Heart left ventricle (tissue), 13 donors: ENCODE measurements at regions not wholly inside any gene's neighbourhood (a gene's known extent, or its start where the extent isn't known, plus 50 kb on each side); places are given as distances from the start of the nearest gene placed in this dataset.

Experiments used
- POLR2A ChIP-seq, 2 donors: fragments of 450-650 bp; IDR thresholded peaks; one replicate each; pipeline ENCODE4 v1.6.1; 2017; ENCODE audit warnings: antibody characterized with exemption in 2 of 2, mild to moderate bottlenecking in 2 of 2, moderate library complexity in 2 of 2
- TF ChIP-seq, protein P1 (sequence below), 12 donors: fragments of 200-600 bp; sonication (generic) in 4 of 12; IDR thresholded peaks; one replicate each; pipeline versions ENCODE4 v1.5.0 to v1.8.0; 2018 to 2022; ENCODE audit warnings: antibody characterized with exemption in 12 of 12, mild to moderate bottlenecking in 5 of 12
- donor health status: ischemic (EF 13 %, LVEDD 7.1; RV severe dilation, severe dysfunction).
- donor health status: DM: no; HTN: yes; CAD: no.
- donor health status: DM: no; HTN: no; CAD: no.
- donor health status: ischemic (EF 25% LVEDD 6.9; RV normal size, moderate dysfunction).
- donor health status: ischemic (EF 25% LVEDD 5.7; RV mildly dilated, moderate dysfunction).
- donor health status: ischemic (EF 35%, LVEDD 5.7; RV mildly dilated, moderate dysfunction).
- donor health status: nonischemic (EF 11% LVEDD 7.7; RV severe dilation, severe dysfunction).
- donor health status: DM: yes; HTN: yes; CAD: no.
- donor health status: PGD.
- donor health status: ischemic (EF 29% LVEDD 5.4; RV normal size, mild dysfunction).
- donor health status: nonischemic (EF 23%, LVEDD 6.1; RV moderate dilation, normal function).

DNA sequence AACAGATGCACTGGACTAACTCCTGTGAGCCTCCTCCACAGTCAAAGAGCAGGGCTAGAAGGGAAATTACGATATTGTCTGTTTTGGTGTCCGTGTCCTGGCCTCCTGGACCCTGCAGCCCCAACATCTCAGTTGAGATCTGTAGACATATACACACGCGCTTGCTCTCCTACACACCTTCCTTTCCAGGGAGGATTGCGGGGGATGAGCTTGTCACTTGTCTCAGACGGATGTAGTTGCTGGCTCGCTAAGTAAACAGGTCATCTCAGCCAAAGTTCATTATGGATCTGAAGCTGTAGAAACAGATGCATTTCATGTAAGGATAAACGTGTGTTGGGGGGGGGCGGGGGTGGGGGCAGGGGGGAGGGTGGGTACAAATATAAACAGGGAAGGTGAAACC, 549.3 kb downstream of the CCDC171 start:
- TF ChIP-seq, protein P1, sequence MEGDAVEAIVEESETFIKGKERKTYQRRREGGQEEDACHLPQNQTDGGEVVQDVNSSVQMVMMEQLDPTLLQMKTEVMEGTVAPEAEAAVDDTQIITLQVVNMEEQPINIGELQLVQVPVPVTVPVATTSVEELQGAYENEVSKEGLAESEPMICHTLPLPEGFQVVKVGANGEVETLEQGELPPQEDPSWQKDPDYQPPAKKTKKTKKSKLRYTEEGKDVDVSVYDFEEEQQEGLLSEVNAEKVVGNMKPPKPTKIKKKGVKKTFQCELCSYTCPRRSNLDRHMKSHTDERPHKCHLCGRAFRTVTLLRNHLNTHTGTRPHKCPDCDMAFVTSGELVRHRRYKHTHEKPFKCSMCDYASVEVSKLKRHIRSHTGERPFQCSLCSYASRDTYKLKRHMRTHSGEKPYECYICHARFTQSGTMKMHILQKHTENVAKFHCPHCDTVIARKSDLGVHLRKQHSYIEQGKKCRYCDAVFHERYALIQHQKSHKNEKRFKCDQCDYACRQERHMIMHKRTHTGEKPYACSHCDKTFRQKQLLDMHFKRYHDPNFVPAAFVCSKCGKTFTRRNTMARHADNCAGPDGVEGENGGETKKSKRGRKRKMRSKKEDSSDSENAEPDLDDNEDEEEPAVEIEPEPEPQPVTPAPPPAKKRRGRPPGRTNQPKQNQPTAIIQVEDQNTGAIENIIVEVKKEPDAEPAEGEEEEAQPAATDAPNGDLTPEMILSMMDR (IDR thresholded peaks at IDR 0.05) = no peak
- no peak for TF ChIP-seq POLR2A (IDR thresholded peaks at IDR 0.05)
